H1 (cell line): ENCODE measurements at regions not wholly inside any gene's neighbourhood (a gene's known extent, or its start where the extent isn't known, plus 50 kb on each side); places are given as distances from the start of the nearest gene placed in this dataset.

Experiments used
- ASH2L ChIP-seq: fragments of 200-600, 300-600 bp; sonication (generic); IDR thresholded peaks from one replicate; pipeline ENCODE4 v1.7.1; 2017; ENCODE audit warnings: low read length
- EZH2 ChIP-seq: fragments of 200-600 bp; sonication (generic); IDR thresholded peaks from 2 replicates; pipeline ENCODE4 v1.7.1; 2012; ENCODE audit warnings: low read depth, mild to moderate bottlenecking, moderate library complexity, low read length, inconsistent platforms; ENCODE audit not compliant: severe bottlenecking
- HDAC2 ChIP-seq, 2 experiments: fragments of 300-600 bp in 1 of 2; sonication (generic) in 1 of 2; IDR thresholded peaks; 2 replicates each; pipeline ENCODE4 v1.6.1; 2011 to 2012; ENCODE audit warnings: low read depth in 2 of 2, low read length in 2 of 2, mild to moderate bottlenecking in 2 of 2, moderate library complexity in 2 of 2, borderline replicate concordance in 1 of 2, inconsistent platforms in 1 of 2
- NANOG ChIP-seq: IDR thresholded peaks from 2 replicates; pipeline ENCODE4 v1.6.1; 2011; ENCODE audit warnings: low read length, low read depth, mild to moderate bottlenecking, inconsistent platforms; ENCODE audit not compliant: insufficient read depth, poor library complexity, severe bottlenecking
- PHF8 ChIP-seq: fragments of 200-600 bp; sonication (generic); conservative IDR thresholded peaks from 2 replicates; pipeline ENCODE4 v1.7.1; 2012; ENCODE audit warnings: low read depth, mild to moderate bottlenecking, inconsistent platforms, low read length, moderate library complexity
- POLR2AphosphoS5 ChIP-seq: IDR thresholded peaks from 2 replicates; pipeline ENCODE4 v1.6.1; 2011; ENCODE audit warnings: low read depth, low read length
- RNF2 ChIP-seq: fragments of 200-900, 300-1000 bp; sonication (generic); IDR thresholded peaks from 2 replicates; pipeline ENCODE4 v1.7.1; 2016; ENCODE audit warnings: borderline replicate concordance, low read depth, mild to moderate bottlenecking, antibody characterized with exemption, low read length; ENCODE audit not compliant: poor library complexity, severe bottlenecking; ENCODE audit errors: missing control alignments
- TF ChIP-seq, protein P1 (sequence below), 3 experiments: IDR thresholded peaks; 1 replicate in 2 of 3; 2 replicates in 1 of 3; pipeline versions ENCODE4 v1.5.1 to v1.6.1; 2011; ENCODE audit warnings: low read length in 3 of 3, mild to moderate bottlenecking in 3 of 3, inconsistent platforms in 2 of 3, low read depth in 1 of 3, moderate library complexity in 1 of 3; ENCODE audit not compliant: insufficient read depth in 1 of 3; ENCODE audit errors: control extremely low read depth in 1 of 3

DNA sequence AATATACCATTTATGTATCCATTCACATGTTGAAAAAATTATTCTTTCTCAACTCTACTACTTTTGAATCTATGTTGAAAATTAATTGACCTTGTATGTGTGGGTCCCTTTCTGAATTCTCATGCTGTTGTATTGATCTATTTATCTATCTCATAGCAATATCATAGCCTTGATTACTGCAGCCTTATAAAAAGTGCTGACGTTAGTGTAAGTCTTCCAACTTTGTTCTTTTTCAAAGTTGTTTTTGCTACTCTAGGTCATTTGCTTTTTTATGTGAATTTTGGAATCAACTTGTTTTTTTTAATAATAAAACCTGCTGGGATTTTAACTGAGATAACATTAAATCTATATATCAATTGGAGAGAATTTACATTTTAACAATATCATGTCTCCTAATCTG is 52.2 kb upstream of the PAX3 start:
- TF ChIP-seq POLR2AphosphoS5 = no peak
- TF ChIP-seq, protein P1, sequence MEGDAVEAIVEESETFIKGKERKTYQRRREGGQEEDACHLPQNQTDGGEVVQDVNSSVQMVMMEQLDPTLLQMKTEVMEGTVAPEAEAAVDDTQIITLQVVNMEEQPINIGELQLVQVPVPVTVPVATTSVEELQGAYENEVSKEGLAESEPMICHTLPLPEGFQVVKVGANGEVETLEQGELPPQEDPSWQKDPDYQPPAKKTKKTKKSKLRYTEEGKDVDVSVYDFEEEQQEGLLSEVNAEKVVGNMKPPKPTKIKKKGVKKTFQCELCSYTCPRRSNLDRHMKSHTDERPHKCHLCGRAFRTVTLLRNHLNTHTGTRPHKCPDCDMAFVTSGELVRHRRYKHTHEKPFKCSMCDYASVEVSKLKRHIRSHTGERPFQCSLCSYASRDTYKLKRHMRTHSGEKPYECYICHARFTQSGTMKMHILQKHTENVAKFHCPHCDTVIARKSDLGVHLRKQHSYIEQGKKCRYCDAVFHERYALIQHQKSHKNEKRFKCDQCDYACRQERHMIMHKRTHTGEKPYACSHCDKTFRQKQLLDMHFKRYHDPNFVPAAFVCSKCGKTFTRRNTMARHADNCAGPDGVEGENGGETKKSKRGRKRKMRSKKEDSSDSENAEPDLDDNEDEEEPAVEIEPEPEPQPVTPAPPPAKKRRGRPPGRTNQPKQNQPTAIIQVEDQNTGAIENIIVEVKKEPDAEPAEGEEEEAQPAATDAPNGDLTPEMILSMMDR (IDR thresholded peaks at IDR 0.05; ENCODE audit: control extremely low read depth in 1 of 3, insufficient read depth in 1 of 3, low read depth in 1 of 3, low read length in 3 of 3) = no peak
- no peak for TF ChIP-seq RNF2
- TF ChIP-seq PHF8 = no peak
- TF ChIP-seq HDAC2 (IDR thresholded peaks at IDR 0.05; ENCODE audit: borderline replicate concordance in 1 of 2, low read depth in 2 of 2, low read length in 2 of 2) = no peak
- TF ChIP-seq NANOG = no peak
- no peak for TF ChIP-seq ASH2L
- TF ChIP-seq EZH2 = no peak
